Gastrocnemius medialis (tissue), 4 donors: ENCODE measurements at regions not wholly inside any gene's neighbourhood (a gene's known extent, or its start where the extent isn't known, plus 50 kb on each side); places are given as distances from the start of the nearest gene placed in this dataset.

Experiments
- ATAC-seq, 2 donors: fragments of 150-250 bp; one replicate each; pipeline ENCODE4 v1.9.1; 2016
- DNase-seq, 2 donors: peaks; one replicate each; pipeline ENCODE4 v3.0.0-alpha.2; 2019
- H3K27ac ChIP-seq, 4 donors: fragments of 200-600 bp; sonication (generic); 1 replicate in 1 of 4; 2 replicates in 3 of 4; pipeline ENCODE4 v1.5.1; 2016 to 2018; ENCODE audit warnings: mild to moderate bottlenecking in 2 of 4, moderate library complexity in 1 of 4
- H3K27me3 ChIP-seq, 3 donors: fragments of 200-600 bp; sonication (generic) in 2 of 3; 1 replicate in 1 of 3; 2 replicates in 2 of 3; pipeline versions ENCODE4 v1.5.1 to v1.6.0; 2016 to 2019; ENCODE audit warnings: mild to moderate bottlenecking in 1 of 3, moderate library complexity in 1 of 3
- H3K36me3 ChIP-seq, 2 donors: fragments of 200-600 bp; sonication (generic) in 1 of 2; one replicate each; pipeline ENCODE4 v1.5.1; 2017 to 2018
- H3K4me1 ChIP-seq, 2 donors: fragments of 200-600 bp; sonication (generic) in 1 of 2; one replicate each; pipeline ENCODE4 v1.5.1; 2016 to 2017; ENCODE audit warnings: mild to moderate bottlenecking in 2 of 2
- H3K4me3 ChIP-seq, 4 donors: fragments of 200-600 bp; sonication (generic) in 3 of 4; 1 replicate in 1 of 4; 2 replicates in 3 of 4; pipeline ENCODE4 v1.5.1; 2016 to 2019; ENCODE audit warnings: mild to moderate bottlenecking in 2 of 4
- H3K9me3 ChIP-seq, 3 donors: fragments of 200-600 bp; sonication (generic) in 2 of 3; 1 replicate in 1 of 3; 2 replicates in 2 of 3; pipeline ENCODE4 v1.5.1; 2016 to 2019
- POLR2A ChIP-seq, 2 donors: fragments of 450-650 bp; IDR thresholded peaks; one replicate each; pipeline ENCODE4 v1.6.1; 2017; ENCODE audit warnings: antibody characterized with exemption in 2 of 2, mild to moderate bottlenecking in 2 of 2, moderate library complexity in 2 of 2
- in situ Hi-C, 4 donors: fragments of 200-750 bp; cut with MboI; loops; one replicate each; pipeline versions ENCODE4 v1.15.0 to v1.8.0; 2017; ENCODE audit warnings: low sequenced_read_pairs in 4 of 4
- intact Hi-C: fragments of 100-400 bp; cut with DNase I; formaldehyde crosslinking; loops from one replicate; pipeline ENCODE4 v1.15.1; 2023; ENCODE audit warnings: low total_unique reads
- TF ChIP-seq, protein P1 (sequence below), 5 experiments: fragments of 450-650 bp in 3 of 5; fragments of 200-600 bp in 2 of 5; sonication (generic) in 2 of 5; IDR thresholded peaks in 4 of 5; conservative IDR thresholded peaks in 1 of 5; 1 replicate in 4 of 5; 2 replicates in 1 of 5; pipeline ENCODE4 v1.5.1; 2016 to 2019; ENCODE audit warnings: antibody characterized with exemption in 5 of 5, mild to moderate bottlenecking in 3 of 5, moderate library complexity in 3 of 5

DNA sequence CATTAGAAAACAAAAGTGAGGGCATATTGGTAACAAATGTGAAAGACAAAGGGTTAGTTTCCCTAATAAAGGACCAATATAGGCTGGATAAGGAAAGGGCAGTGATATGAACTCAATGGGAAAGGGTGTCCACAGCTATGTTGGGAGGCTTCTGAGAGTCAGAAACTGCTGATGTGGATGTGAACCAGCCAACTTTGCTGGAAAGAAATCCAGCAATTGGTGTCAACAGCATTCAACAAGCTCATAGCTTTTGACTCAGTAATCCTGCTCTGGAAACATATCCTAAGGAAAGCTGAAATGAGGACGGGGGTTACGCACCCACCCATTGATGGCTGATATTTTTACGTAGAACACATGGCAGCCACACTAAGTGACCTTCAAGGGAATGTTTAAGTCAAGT, 63.7 kb downstream of the ARL4C start:
- no peak overlapping the region for H3K27ac ChIP-seq
- TF ChIP-seq, protein P1, sequence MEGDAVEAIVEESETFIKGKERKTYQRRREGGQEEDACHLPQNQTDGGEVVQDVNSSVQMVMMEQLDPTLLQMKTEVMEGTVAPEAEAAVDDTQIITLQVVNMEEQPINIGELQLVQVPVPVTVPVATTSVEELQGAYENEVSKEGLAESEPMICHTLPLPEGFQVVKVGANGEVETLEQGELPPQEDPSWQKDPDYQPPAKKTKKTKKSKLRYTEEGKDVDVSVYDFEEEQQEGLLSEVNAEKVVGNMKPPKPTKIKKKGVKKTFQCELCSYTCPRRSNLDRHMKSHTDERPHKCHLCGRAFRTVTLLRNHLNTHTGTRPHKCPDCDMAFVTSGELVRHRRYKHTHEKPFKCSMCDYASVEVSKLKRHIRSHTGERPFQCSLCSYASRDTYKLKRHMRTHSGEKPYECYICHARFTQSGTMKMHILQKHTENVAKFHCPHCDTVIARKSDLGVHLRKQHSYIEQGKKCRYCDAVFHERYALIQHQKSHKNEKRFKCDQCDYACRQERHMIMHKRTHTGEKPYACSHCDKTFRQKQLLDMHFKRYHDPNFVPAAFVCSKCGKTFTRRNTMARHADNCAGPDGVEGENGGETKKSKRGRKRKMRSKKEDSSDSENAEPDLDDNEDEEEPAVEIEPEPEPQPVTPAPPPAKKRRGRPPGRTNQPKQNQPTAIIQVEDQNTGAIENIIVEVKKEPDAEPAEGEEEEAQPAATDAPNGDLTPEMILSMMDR (IDR thresholded peaks at IDR 0.05 in 4 of 5, conservative IDR thresholded peaks at IDR 0.05 in 1 of 5), result no peak
- no peak for TF ChIP-seq POLR2A (IDR thresholded peaks at IDR 0.05)
- ATAC-seq, result no peak
- intact Hi-C loops (no loop called here), in situ Hi-C loops (no loop called here)
- H3K9me3 ChIP-seq, result no peaks in the 10 kb centered on the region
- no peak overlapping the region for H3K4me3 ChIP-seq
- no peaks in the 10 kb centered on the region for H3K27me3 ChIP-seq
- H3K36me3 ChIP-seq, result no peaks in the 10 kb centered on the region
- peaks cover 0 to 7% of the 10 kb centered on the region in 2 donors for H3K4me1 ChIP-seq
- no peak for DNase-seq

GRCh38 chr2:234430871-234431270, 66.0 kb downstream of the ARL4C start:
- no peaks in the 10 kb centered on the region for H3K9me3 ChIP-seq
- no peak overlapping the region for H3K27ac ChIP-seq
- no peaks in the 10 kb centered on the region for H3K36me3 ChIP-seq
- H3K27me3 ChIP-seq, result no peaks in the 10 kb centered on the region
- no peak overlapping the region for H3K4me3 ChIP-seq
- no peak for TF ChIP-seq POLR2A (IDR thresholded peaks at IDR 0.05)
- TF ChIP-seq, protein P1 (IDR thresholded peaks at IDR 0.05 in 4 of 5, conservative IDR thresholded peaks at IDR 0.05 in 1 of 5), result no peak
- ATAC-seq (no peak), DNase-seq (no peak)
- intact Hi-C loops, result no loop called here
- H3K4me1 ChIP-seq, result no peaks in the 10 kb centered on the region
- in situ Hi-C loops, result no loop called here

- intact Hi-C loops, result no loop called here
- TF ChIP-seq, protein P1 (IDR thresholded peaks at IDR 0.05 in 4 of 5, conservative IDR thresholded peaks at IDR 0.05 in 1 of 5), result no peak
- no peak for TF ChIP-seq POLR2A (IDR thresholded peaks at IDR 0.05)
These were observed 67.6 kb downstream of the ARL4C start for GRCh38 chr2:234429265-234429664.

GRCh38 chr2:234427081-234428061, 69.5 kb downstream of the ARL4C start:
- Histone ChIP-seq H3K4me3 (no peak overlapping the region), H3K36me3 (no peaks in the 10 kb centered on the region), H3K27me3 (no peaks in the 10 kb centered on the region), H3K9me3 (no peaks in the 10 kb centered on the region), H3K4me1 (no peaks in the 10 kb centered on the region), H3K27ac (no peak overlapping the region)
- ATAC-seq (no peak), DNase-seq (no peak)
- intact Hi-C loops, result no loop called here
- in situ Hi-C loops, result no loop called here
- no peak for TF ChIP-seq POLR2A (IDR thresholded peaks at IDR 0.05)
- TF ChIP-seq, protein P1 (IDR thresholded peaks at IDR 0.05 in 4 of 5, conservative IDR thresholded peaks at IDR 0.05 in 1 of 5), result no peak

More at GRCh38 chr2:234429265-234429664, 67.6 kb downstream of the ARL4C start:
- Histone ChIP-seq H3K9me3 (no peaks in the 10 kb centered on the region), H3K36me3 (no peaks in the 10 kb centered on the region), H3K4me1 (no peaks in the 10 kb centered on the region), H3K27ac (no peak overlapping the region), H3K4me3 (no peak overlapping the region), H3K27me3 (no peaks in the 10 kb centered on the region)
- in situ Hi-C loops, result no loop called here
- no peak for ATAC-seq
- DNase-seq, result no peak
